ENCODE measurements at regions not wholly inside any gene's neighbourhood (a gene's known extent, or its start where the extent isn't known, plus 50 kb on each side); places are given as distances from the start of the nearest gene placed in this dataset.

GRCh38 chr16:48487287-48487686 lies 102.1 kb upstream of the SIAH1 start:
- FAIRE-seq (no peak), DNase-seq (ENCODE audit: extremely low spot score, insufficient read length, low read depth) (no peak)

GRCh38 chr16:48481772-48482171 lies 96.6 kb upstream of the SIAH1 start:
- DNase-seq (ENCODE audit: extremely low spot score, insufficient read length, low read depth) (no peak), FAIRE-seq (no peak)

GRCh38 chr16:48481211-48481610 lies 96.0 kb upstream of the SIAH1 start:
- FAIRE-seq (no peak), DNase-seq (ENCODE audit: extremely low spot score, insufficient read length, low read depth) (no peak)

- DNase-seq (ENCODE audit: extremely low spot score, insufficient read length, low read depth) = no peak
Measured at GRCh38 chr16:48479955-48480354, 94.7 kb upstream of the SIAH1 start.

GRCh38 chr16:48479329-48479728 lies 94.1 kb upstream of the SIAH1 start:
- FAIRE-seq = no peak
- DNase-seq (ENCODE audit: extremely low spot score, insufficient read length, low read depth) = no peak

More at GRCh38 chr16:48479955-48480354, 94.7 kb upstream of the SIAH1 start:
- peak; percentile 41 for FAIRE-seq

GRCh38 chr16:48478393-48478792 lies 93.2 kb upstream of the SIAH1 start:
- FAIRE-seq (no peak), DNase-seq (ENCODE audit: extremely low spot score, insufficient read length, low read depth) (no peak)

- DNase-seq (ENCODE audit: extremely low spot score, insufficient read length, low read depth) (no peak), FAIRE-seq (no peak)
Measured at GRCh38 chr16:48471435-48471834, 86.2 kb upstream of the SIAH1 start.

- FAIRE-seq (no peak), DNase-seq (ENCODE audit: extremely low spot score, insufficient read length, low read depth) (no peak)
Measured at GRCh38 chr16:48462106-48462740, 77.0 kb upstream of the SIAH1 start.

GRCh38 chr16:48459167-48459566 lies 74.0 kb upstream of the SIAH1 start:
- DNase-seq (ENCODE audit: extremely low spot score, insufficient read length, low read depth) (no peak), FAIRE-seq (peak; percentile 66)

GRCh38 chr16:48454051-48454450 lies 68.8 kb upstream of the SIAH1 start:
- no peak for FAIRE-seq
- no peak for DNase-seq (ENCODE audit: extremely low spot score, insufficient read length, low read depth)

GRCh38 chr16:48452991-48453760 lies 68.0 kb upstream of the SIAH1 start:
- DNase-seq (ENCODE audit: extremely low spot score, insufficient read length, low read depth) = no peak
- no peak for FAIRE-seq

GRCh38 chr16:48451323-48451722 lies 66.1 kb upstream of the SIAH1 start:
- FAIRE-seq = no peak
- DNase-seq (ENCODE audit: extremely low spot score, insufficient read length, low read depth) = no peak

- DNase-seq (ENCODE audit: extremely low spot score, insufficient read length, low read depth) = no peak
- no peak for FAIRE-seq
Measured at GRCh38 chr16:48450367-48450766, 65.2 kb upstream of the SIAH1 start.

GRCh38 chr16:48448841-48449481 lies 63.7 kb upstream of the SIAH1 start:
- DNase-seq (ENCODE audit: extremely low spot score, insufficient read length, low read depth) (no peak), FAIRE-seq (no peak)

GRCh38 chr16:48447940-48448536 lies 62.8 kb upstream of the SIAH1 start:
- DNase-seq (ENCODE audit: extremely low spot score, insufficient read length, low read depth) (no peak), FAIRE-seq (no peak)

- DNase-seq (ENCODE audit: extremely low spot score, insufficient read length, low read depth) = no peak
- no peak for FAIRE-seq
Measured at GRCh38 chr16:48447428-48447827, 62.2 kb upstream of the SIAH1 start.

- no peak for FAIRE-seq
- no peak for DNase-seq (ENCODE audit: extremely low spot score, insufficient read length, low read depth)
Measured at GRCh38 chr16:48446534-48446920, 61.3 kb upstream of the SIAH1 start.

- FAIRE-seq (no peak), DNase-seq (ENCODE audit: extremely low spot score, insufficient read length, low read depth) (no peak)
Measured at GRCh38 chr16:48445782-48446533, 60.7 kb upstream of the SIAH1 start.

- DNase-seq (ENCODE audit: extremely low spot score, insufficient read length, low read depth) (no peak), FAIRE-seq (no peak)
Measured at GRCh38 chr16:48444574-48444973, 59.4 kb upstream of the SIAH1 start.

- DNase-seq (ENCODE audit: extremely low spot score, insufficient read length, low read depth) (no peak), FAIRE-seq (no peak)
Measured at GRCh38 chr16:48442379-48442778, 57.2 kb upstream of the SIAH1 start.

All from GM18507 (cell line).